ENCODE measurements at regions not wholly inside any gene's neighbourhood (a gene's known extent, or its start where the extent isn't known, plus 50 kb on each side); places are given as distances from the start of the nearest gene placed in this dataset.

- Histone ChIP-seq H3K18ac (ENCODE audit: low read length) (no peak overlapping the region), H4K12ac (ENCODE audit: low read depth, low read length) (no peak overlapping the region), H2BK12ac (ENCODE audit: low read length) (no peak overlapping the region), H4K91ac (ENCODE audit: low read depth, low read length) (no peak overlapping the region), H3K27ac (ENCODE audit: low read depth, low read length) (no peak overlapping the region), H2AK5ac (ENCODE audit: low read length) (no peak overlapping the region), H4K8ac (ENCODE audit: low read depth, low read length) (no peak overlapping the region), H2AFZ (ENCODE audit: insufficient read depth, low read length, poor library complexity) (no peak overlapping the region), H3K79me2 (ENCODE audit: control insufficient read depth, insufficient read depth, low read length, poor library complexity) (no peaks in the 10 kb centered on the region), H3K23ac (ENCODE audit: low read length) (no peak overlapping the region), H3K9me3 (ENCODE audit: insufficient read depth, low read depth, low read length) (peaks cover 3% of the 10 kb centered on the region), H2BK120ac (ENCODE audit: insufficient read depth, low read length, poor library complexity) (no peak overlapping the region), H3K79me1 (ENCODE audit: low read length) (no peaks in the 10 kb centered on the region), H3K4ac (ENCODE audit: low read depth, low read length) (no peak overlapping the region), H3K4me1 (ENCODE audit: control insufficient read depth in 1 of 2, insufficient read depth in 2 of 2, low read length in 2 of 2) (no peaks in the 10 kb centered on the region), H3K4me3 (ENCODE audit: low read depth, low read length) (no peak overlapping the region), H3K4me2 (ENCODE audit: low read length) (no peak overlapping the region), H3K36me3 (ENCODE audit: control insufficient read depth in 1 of 2, insufficient read depth in 2 of 2, low read length in 2 of 2) (no peaks in the 10 kb centered on the region), H3K9ac (ENCODE audit: low read length) (no peak overlapping the region), H3K14ac (ENCODE audit: low read length) (no peak overlapping the region), H3K27me3 (ENCODE audit: insufficient read depth, low read length) (no peaks in the 10 kb centered on the region), H2BK5ac (ENCODE audit: low read depth, low read length, poor library complexity) (no peak overlapping the region)
- DNase-seq: no peak
- no CpG with 5 or more reads among the region's 22 CpGs for WGBS (ENCODE audit: extremely low coverage, insufficient coverage, insufficient read length)
Observed at GRCh38 chr1:195218428-195219212, 1389.6 kb downstream of the KCNT2 start.

- Histone ChIP-seq H3K4me2 (ENCODE audit: low read length) (no peak overlapping the region), H3K79me2 (ENCODE audit: control insufficient read depth, insufficient read depth, low read length, poor library complexity) (no peaks in the 10 kb centered on the region), H4K8ac (ENCODE audit: low read depth, low read length) (no peak overlapping the region), H3K14ac (ENCODE audit: low read length) (no peak overlapping the region), H3K27ac (ENCODE audit: low read depth, low read length) (no peak overlapping the region), H3K36me3 (ENCODE audit: control insufficient read depth in 1 of 2, insufficient read depth in 2 of 2, low read length in 2 of 2) (no peaks in the 10 kb centered on the region), H3K27me3 (ENCODE audit: insufficient read depth, low read length) (no peaks in the 10 kb centered on the region), H3K79me1 (ENCODE audit: low read length) (no peaks in the 10 kb centered on the region), H4K12ac (ENCODE audit: low read depth, low read length) (no peak overlapping the region), H3K9ac (ENCODE audit: low read length) (no peak overlapping the region), H2BK120ac (ENCODE audit: insufficient read depth, low read length, poor library complexity) (no peak overlapping the region), H3K9me3 (ENCODE audit: insufficient read depth, low read depth, low read length) (no peaks in the 10 kb centered on the region), H3K4ac (ENCODE audit: low read depth, low read length) (no peak overlapping the region), H2BK12ac (ENCODE audit: low read length) (no peak overlapping the region), H3K18ac (ENCODE audit: low read length) (no peak overlapping the region), H3K4me1 (ENCODE audit: control insufficient read depth in 1 of 2, insufficient read depth in 2 of 2, low read length in 2 of 2) (no peaks in the 10 kb centered on the region), H3K23ac (ENCODE audit: low read length) (no peak overlapping the region), H2AK5ac (ENCODE audit: low read length) (no peak overlapping the region), H2BK5ac (ENCODE audit: low read depth, low read length, poor library complexity) (no peak overlapping the region), H3K4me3 (ENCODE audit: low read depth, low read length) (no peak overlapping the region), H2AFZ (ENCODE audit: insufficient read depth, low read length, poor library complexity) (no peak overlapping the region), H4K91ac (ENCODE audit: low read depth, low read length) (no peak overlapping the region)
- no peak for DNase-seq
- WGBS (ENCODE audit: extremely low coverage, insufficient coverage, insufficient read length): no CpG with 5 or more reads among the region's 4 CpGs
Observed at GRCh38 chr1:195202241-195202640, 1406.0 kb downstream of the KCNT2 start.

GRCh38 chr1:195200772-195201171 is 1407.5 kb downstream of the KCNT2 start:
- Histone ChIP-seq H3K4me2 (ENCODE audit: low read length) (no peak overlapping the region), H3K18ac (ENCODE audit: low read length) (no peak overlapping the region), H3K79me1 (ENCODE audit: low read length) (no peaks in the 10 kb centered on the region), H2BK12ac (ENCODE audit: low read length) (no peak overlapping the region), H3K36me3 (ENCODE audit: control insufficient read depth in 1 of 2, insufficient read depth in 2 of 2, low read length in 2 of 2) (no peaks in the 10 kb centered on the region), H2BK5ac (ENCODE audit: low read depth, low read length, poor library complexity) (no peak overlapping the region), H3K27me3 (ENCODE audit: insufficient read depth, low read length) (no peaks in the 10 kb centered on the region), H2BK120ac (ENCODE audit: insufficient read depth, low read length, poor library complexity) (no peak overlapping the region), H3K27ac (ENCODE audit: low read depth, low read length) (no peak overlapping the region), H3K23ac (ENCODE audit: low read length) (no peak overlapping the region), H3K79me2 (ENCODE audit: control insufficient read depth, insufficient read depth, low read length, poor library complexity) (no peaks in the 10 kb centered on the region), H2AK5ac (ENCODE audit: low read length) (no peak overlapping the region), H3K9ac (ENCODE audit: low read length) (no peak overlapping the region), H4K8ac (ENCODE audit: low read depth, low read length) (no peak overlapping the region), H4K91ac (ENCODE audit: low read depth, low read length) (no peak overlapping the region), H3K4me1 (ENCODE audit: control insufficient read depth in 1 of 2, insufficient read depth in 2 of 2, low read length in 2 of 2) (no peaks in the 10 kb centered on the region), H2AFZ (ENCODE audit: insufficient read depth, low read length, poor library complexity) (no peak overlapping the region), H3K4me3 (ENCODE audit: low read depth, low read length) (no peak overlapping the region), H3K4ac (ENCODE audit: low read depth, low read length) (no peak overlapping the region), H3K14ac (ENCODE audit: low read length) (no peak overlapping the region), H4K12ac (ENCODE audit: low read depth, low read length) (no peak overlapping the region), H3K9me3 (ENCODE audit: insufficient read depth, low read depth, low read length) (no peaks in the 10 kb centered on the region)
- no CpG with 5 or more reads among the region's 1 CpG for WGBS (ENCODE audit: extremely low coverage, insufficient coverage, insufficient read length)
- no peak for DNase-seq

- Histone ChIP-seq H2AK5ac (ENCODE audit: low read length) (no peak overlapping the region), H4K8ac (ENCODE audit: low read depth, low read length) (no peak overlapping the region), H2BK5ac (ENCODE audit: low read depth, low read length, poor library complexity) (no peak overlapping the region), H3K36me3 (ENCODE audit: control insufficient read depth in 1 of 2, insufficient read depth in 2 of 2, low read length in 2 of 2) (no peaks in the 10 kb centered on the region), H3K23ac (ENCODE audit: low read length) (no peak overlapping the region), H3K9me3 (ENCODE audit: insufficient read depth, low read depth, low read length) (no peaks in the 10 kb centered on the region), H2AFZ (ENCODE audit: insufficient read depth, low read length, poor library complexity) (no peak overlapping the region), H4K91ac (ENCODE audit: low read depth, low read length) (no peak overlapping the region), H4K12ac (ENCODE audit: low read depth, low read length) (no peak overlapping the region), H2BK12ac (ENCODE audit: low read length) (no peak overlapping the region), H3K4me1 (ENCODE audit: control insufficient read depth in 1 of 2, insufficient read depth in 2 of 2, low read length in 2 of 2) (no peaks in the 10 kb centered on the region), H3K27me3 (ENCODE audit: insufficient read depth, low read length) (no peaks in the 10 kb centered on the region), H3K4me3 (ENCODE audit: low read depth, low read length) (no peak overlapping the region), H3K14ac (ENCODE audit: low read length) (no peak overlapping the region), H3K9ac (ENCODE audit: low read length) (no peak overlapping the region), H3K27ac (ENCODE audit: low read depth, low read length) (no peak overlapping the region), H3K79me2 (ENCODE audit: control insufficient read depth, insufficient read depth, low read length, poor library complexity) (no peaks in the 10 kb centered on the region), H3K4me2 (ENCODE audit: low read length) (no peak overlapping the region), H3K4ac (ENCODE audit: low read depth, low read length) (no peak overlapping the region), H3K79me1 (ENCODE audit: low read length) (no peaks in the 10 kb centered on the region), H3K18ac (ENCODE audit: low read length) (no peak overlapping the region), H2BK120ac (ENCODE audit: insufficient read depth, low read length, poor library complexity) (no peak overlapping the region)
- peak in 1 of 2 donors; percentile 52 for DNase-seq
- no CpG with 5 or more reads among the region's 1 CpG for WGBS (ENCODE audit: extremely low coverage, insufficient coverage, insufficient read length)
Observed at GRCh38 chr1:195197116-195197515, 1411.1 kb downstream of the KCNT2 start.
